WERI-Rb-1 (cell line): ENCODE measurements at regions not wholly inside any gene's neighbourhood (a gene's known extent, or its start where the extent isn't known, plus 50 kb on each side); places are given as distances from the start of the nearest gene placed in this dataset.

Source experiments
- DNase-seq: peaks from one replicate; pipeline ENCODE4 v3.0.0-alpha.2; 2020
- H3K27ac ChIP-seq: fragments of 250-450 bp; sonication (Bioruptor Pico); 2 replicates; pipeline ENCODE4 v1.5.1; 2020; ENCODE audit warnings: mild to moderate bottlenecking, moderate library complexity
- H3K27me3 ChIP-seq: fragments of 250-450 bp; sonication (Bioruptor Pico); 2 replicates; pipeline ENCODE4 v1.5.1; 2021; ENCODE audit warnings: mild to moderate bottlenecking, low read depth, moderate library complexity; ENCODE audit not compliant: insufficient read depth, severe bottlenecking
- H3K36me3 ChIP-seq: fragments of 250-450 bp; sonication (Bioruptor Pico); 2 replicates; pipeline ENCODE4 v1.5.1; 2020; ENCODE audit warnings: mild to moderate bottlenecking, moderate library complexity
- H3K4me3 ChIP-seq: 2 replicates; pipeline ENCODE4 v1.5.1; 2011; ENCODE audit warnings: low read depth, mild to moderate bottlenecking, control low read depth, low read length
- H3K9me3 ChIP-seq: fragments of 250-450 bp; sonication (Bioruptor Pico); 2 replicates; pipeline ENCODE4 v1.5.1; 2021; ENCODE audit warnings: mild to moderate bottlenecking, moderate library complexity; ENCODE audit not compliant: severe bottlenecking
- TF ChIP-seq, protein P1 (sequence below): IDR thresholded peaks from 2 replicates; pipeline ENCODE4 v1.5.1; 2011; ENCODE audit warnings: low read depth, mild to moderate bottlenecking, control low read depth, inconsistent platforms, low read length

- Histone ChIP-seq H3K36me3 (no peaks in the 10 kb centered on the region), H3K27ac (no peak overlapping the region), H3K27me3 (no peaks in the 10 kb centered on the region), H3K4me3 (no peak overlapping the region), H3K9me3 (no peaks in the 10 kb centered on the region)
- TF ChIP-seq, protein P1, sequence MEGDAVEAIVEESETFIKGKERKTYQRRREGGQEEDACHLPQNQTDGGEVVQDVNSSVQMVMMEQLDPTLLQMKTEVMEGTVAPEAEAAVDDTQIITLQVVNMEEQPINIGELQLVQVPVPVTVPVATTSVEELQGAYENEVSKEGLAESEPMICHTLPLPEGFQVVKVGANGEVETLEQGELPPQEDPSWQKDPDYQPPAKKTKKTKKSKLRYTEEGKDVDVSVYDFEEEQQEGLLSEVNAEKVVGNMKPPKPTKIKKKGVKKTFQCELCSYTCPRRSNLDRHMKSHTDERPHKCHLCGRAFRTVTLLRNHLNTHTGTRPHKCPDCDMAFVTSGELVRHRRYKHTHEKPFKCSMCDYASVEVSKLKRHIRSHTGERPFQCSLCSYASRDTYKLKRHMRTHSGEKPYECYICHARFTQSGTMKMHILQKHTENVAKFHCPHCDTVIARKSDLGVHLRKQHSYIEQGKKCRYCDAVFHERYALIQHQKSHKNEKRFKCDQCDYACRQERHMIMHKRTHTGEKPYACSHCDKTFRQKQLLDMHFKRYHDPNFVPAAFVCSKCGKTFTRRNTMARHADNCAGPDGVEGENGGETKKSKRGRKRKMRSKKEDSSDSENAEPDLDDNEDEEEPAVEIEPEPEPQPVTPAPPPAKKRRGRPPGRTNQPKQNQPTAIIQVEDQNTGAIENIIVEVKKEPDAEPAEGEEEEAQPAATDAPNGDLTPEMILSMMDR = peak; percentile 86
- peak; percentile 45 for DNase-seq
Observed at GRCh38 chr2:24409700-24410556, 49.6 kb upstream of the ITSN2 start.
